Ectodermal cell (in vitro differentiated cells): ENCODE measurements at regions not wholly inside any gene's neighbourhood (a gene's known extent, or its start where the extent isn't known, plus 50 kb on each side); places are given as distances from the start of the nearest gene placed in this dataset.

ENCODE experiments used
- H3K27ac ChIP-seq: 2 replicates; pipeline ENCODE4 v1.7.0; 2013; ENCODE audit warnings: mild to moderate bottlenecking, low read depth, low read length; ENCODE audit not compliant: insufficient read depth, poor library complexity, severe bottlenecking
- H3K27me3 ChIP-seq: 2 replicates; pipeline ENCODE4 v1.7.0; 2013; ENCODE audit warnings: mild to moderate bottlenecking, low read length; ENCODE audit not compliant: insufficient read depth, control insufficient read depth, poor library complexity, severe bottlenecking
- H3K36me3 ChIP-seq: one replicate; pipeline ENCODE4 v1.7.0; 2013; ENCODE audit warnings: low read length; ENCODE audit not compliant: control insufficient read depth, insufficient read depth
- H3K4me1 ChIP-seq: one replicate; pipeline ENCODE4 v1.7.0; 2013; ENCODE audit warnings: low read length; ENCODE audit not compliant: control insufficient read depth, insufficient read depth
- H3K4me3 ChIP-seq: 2 replicates; pipeline ENCODE4 v1.7.0; 2013; ENCODE audit warnings: low read depth, low read length, control low read depth; ENCODE audit not compliant: insufficient read depth
- H3K9me3 ChIP-seq: 2 replicates; pipeline ENCODE4 v1.7.0; 2013; ENCODE audit warnings: mild to moderate bottlenecking, low read length, moderate library complexity; ENCODE audit not compliant: control insufficient read depth
- WGBS, 2 experiments: methylation state at CpG; one replicate each; pipeline ENCODE4 v1.1.7; 2013; ENCODE audit warnings: missing lambda C conversion rate in 2 of 2; 5-methylcytosine and 5-hydroxymethylcytosine counted together

GRCh38 chr2:64331849-64332699 is 121.9 kb upstream of the LGALSL start:
- peaks cover 24% of the 10 kb centered on the region for H3K4me1 ChIP-seq
- no peaks in the 10 kb centered on the region for H3K36me3 ChIP-seq
- no peaks in the 10 kb centered on the region for H3K27me3 ChIP-seq
- H3K27ac ChIP-seq, result no peak overlapping the region
- no peaks in the 10 kb centered on the region for H3K9me3 ChIP-seq
- WGBS, 2 experiments, result 92 to 93% methylated on average over 8 of the region's 8 CpGs
- no peak overlapping the region for H3K4me3 ChIP-seq

GRCh38 chr2:64336171-64336570 is 117.8 kb upstream of the LGALSL start:
- 100% methylated on average over 1 of the region's 1 CpG for WGBS, 2 experiments
- no peak overlapping the region for H3K27ac ChIP-seq
- H3K4me1 ChIP-seq, result peaks cover 7% of the 10 kb centered on the region
- no peaks in the 10 kb centered on the region for H3K36me3 ChIP-seq
- no peak overlapping the region for H3K4me3 ChIP-seq
- H3K27me3 ChIP-seq, result no peaks in the 10 kb centered on the region
- H3K9me3 ChIP-seq, result no peaks in the 10 kb centered on the region

GRCh38 chr2:64337314-64337713 is 116.6 kb upstream of the LGALSL start:
- Histone ChIP-seq H3K36me3 (no peaks in the 10 kb centered on the region), H3K27me3 (no peaks in the 10 kb centered on the region), H3K9me3 (no peaks in the 10 kb centered on the region), H3K27ac (no peak overlapping the region), H3K4me1 (no peaks in the 10 kb centered on the region), H3K4me3 (no peak overlapping the region)
- WGBS, 2 experiments, result 74 to 81% methylated on average over 3 of the region's 3 CpGs

GRCh38 chr2:64338108-64338507 is 115.9 kb upstream of the LGALSL start:
- no peak overlapping the region for H3K27ac ChIP-seq
- no peaks in the 10 kb centered on the region for H3K36me3 ChIP-seq
- no peaks in the 10 kb centered on the region for H3K9me3 ChIP-seq
- no peaks in the 10 kb centered on the region for H3K4me1 ChIP-seq
- H3K4me3 ChIP-seq, result no peak overlapping the region
- no peaks in the 10 kb centered on the region for H3K27me3 ChIP-seq
- WGBS, 2 experiments, result 90 to 95% methylated on average over 4 of the region's 4 CpGs

GRCh38 chr2:64338910-64339500 is 115.0 kb upstream of the LGALSL start:
- Histone ChIP-seq H3K36me3 (no peaks in the 10 kb centered on the region), H3K27ac (no peak overlapping the region), H3K4me1 (no peaks in the 10 kb centered on the region), H3K4me3 (no peak overlapping the region), H3K27me3 (no peaks in the 10 kb centered on the region), H3K9me3 (no peaks in the 10 kb centered on the region)
- WGBS, 2 experiments, result 70 to 81% methylated on average over 5 of the region's 5 CpGs

- Histone ChIP-seq H3K9me3 (no peaks in the 10 kb centered on the region), H3K27ac (no peak overlapping the region), H3K4me3 (no peak overlapping the region), H3K36me3 (no peaks in the 10 kb centered on the region), H3K4me1 (no peaks in the 10 kb centered on the region), H3K27me3 (no peaks in the 10 kb centered on the region)
- WGBS, 2 experiments, result 93% methylated on average over 6 of the region's 6 CpGs
Measured at GRCh38 chr2:64341461-64341860, 112.5 kb upstream of the LGALSL start.

GRCh38 chr2:64342195-64343099 is 111.5 kb upstream of the LGALSL start:
- no peaks in the 10 kb centered on the region for H3K9me3 ChIP-seq
- 92 to 95% methylated on average over 5 to 6 of the region's 6 CpGs for WGBS, 2 experiments
- no peak overlapping the region for H3K27ac ChIP-seq
- no peaks in the 10 kb centered on the region for H3K4me1 ChIP-seq
- H3K36me3 ChIP-seq, result no peaks in the 10 kb centered on the region
- H3K27me3 ChIP-seq, result no peaks in the 10 kb centered on the region
- no peak overlapping the region for H3K4me3 ChIP-seq

- no peaks in the 10 kb centered on the region for H3K36me3 ChIP-seq
- no peaks in the 10 kb centered on the region for H3K27me3 ChIP-seq
- H3K9me3 ChIP-seq, result no peaks in the 10 kb centered on the region
- 22 to 36% methylated on average over 1 of the region's 1 CpG for WGBS, 2 experiments
- no peak overlapping the region for H3K4me3 ChIP-seq
- H3K27ac ChIP-seq, result no peak overlapping the region
- no peaks in the 10 kb centered on the region for H3K4me1 ChIP-seq
Measured at GRCh38 chr2:64344999-64345576, 108.9 kb upstream of the LGALSL start.

GRCh38 chr2:64345998-64346397 is 108.0 kb upstream of the LGALSL start:
- Histone ChIP-seq H3K36me3 (no peaks in the 10 kb centered on the region), H3K4me1 (no peaks in the 10 kb centered on the region), H3K4me3 (no peak overlapping the region), H3K27ac (no peak overlapping the region), H3K9me3 (no peaks in the 10 kb centered on the region), H3K27me3 (no peaks in the 10 kb centered on the region)
- 86 to 88% methylated on average over 1 to 2 of the region's 2 CpGs for WGBS, 2 experiments
